ENCODE measurements at regions not wholly inside any gene's neighbourhood (a gene's known extent, or its start where the extent isn't known, plus 50 kb on each side); places are given as distances from the start of the nearest gene placed in this dataset.
A peak's percentile ranks its signal among the peaks of the same experiment; 100 is the strongest.

DNA sequence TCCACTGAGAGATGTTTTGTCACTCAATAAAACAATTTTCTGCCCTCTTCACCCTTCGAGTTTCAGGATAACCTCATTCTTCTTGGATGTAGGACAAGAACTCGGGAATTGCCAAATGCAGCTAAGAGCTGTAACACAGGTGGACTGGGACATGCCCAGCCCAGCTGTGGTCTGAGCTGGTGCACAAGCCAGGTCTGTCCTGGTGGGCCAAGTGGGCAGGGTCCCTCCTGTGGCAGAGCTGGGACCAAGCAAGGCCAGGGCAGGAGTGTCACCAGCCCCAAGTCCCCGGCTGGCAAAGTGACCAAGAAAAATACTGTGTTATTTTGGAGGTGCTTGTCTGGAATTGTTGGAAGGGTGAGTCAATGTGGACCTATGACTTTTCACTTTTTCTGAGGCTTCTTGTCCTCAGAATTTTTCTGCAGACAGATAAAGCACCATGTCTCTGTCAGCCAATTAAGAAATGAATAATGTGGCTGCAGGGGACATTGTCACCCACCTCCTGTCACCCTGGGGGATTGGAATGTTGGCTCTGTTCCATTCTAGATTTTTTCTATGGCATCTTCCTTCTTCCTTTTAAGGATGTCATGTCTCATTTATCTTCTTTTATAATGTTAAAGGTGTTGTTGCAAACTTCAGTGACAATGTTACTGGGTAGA, 645.2 kb upstream of the EPHA6 start:
- no peak for DNase-seq (ENCODE audit: low spot score)

DNA sequence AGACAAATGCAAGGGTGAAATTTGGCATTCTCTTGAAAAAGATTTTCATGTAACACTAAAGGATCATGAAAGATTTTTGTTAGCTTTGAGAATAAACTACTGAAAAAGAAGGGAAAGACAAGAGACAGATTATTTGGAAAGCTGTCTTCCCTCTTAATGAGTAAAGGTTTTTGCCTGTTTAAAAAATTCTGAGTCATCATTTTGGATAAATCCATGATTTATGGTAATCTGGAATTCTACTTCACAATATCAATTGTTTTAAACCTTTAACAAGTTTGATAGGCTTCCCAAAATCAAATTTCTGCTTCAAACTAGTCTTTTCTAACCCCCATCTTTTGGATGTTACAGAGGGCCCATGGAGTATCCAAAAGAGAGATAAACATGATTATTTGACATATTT, 641.5 kb upstream of the EPHA6 start:
- DNase-seq (ENCODE audit: low spot score), result no peak

DNA sequence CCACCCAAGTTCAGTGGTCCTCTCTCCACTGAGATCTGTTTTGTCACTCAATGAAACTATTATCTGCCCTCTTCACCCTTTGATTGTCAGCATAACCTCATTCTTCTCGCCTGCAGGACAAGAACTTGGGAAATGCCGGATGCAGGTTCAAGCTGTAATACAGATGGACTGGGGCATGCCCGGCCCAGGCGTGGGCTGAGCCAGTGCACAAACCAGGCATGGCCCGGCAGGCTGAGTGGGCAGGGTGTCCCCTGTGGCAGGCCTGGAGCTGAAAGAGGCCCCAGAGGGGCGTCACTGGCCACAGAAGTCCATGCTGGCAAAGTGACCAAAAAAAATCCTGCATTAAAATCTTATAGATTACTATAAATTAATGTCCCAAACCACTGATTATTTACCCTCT, 638.9 kb upstream of the EPHA6 start:
- DNase-seq (ENCODE audit: low spot score), result no peak

DNA sequence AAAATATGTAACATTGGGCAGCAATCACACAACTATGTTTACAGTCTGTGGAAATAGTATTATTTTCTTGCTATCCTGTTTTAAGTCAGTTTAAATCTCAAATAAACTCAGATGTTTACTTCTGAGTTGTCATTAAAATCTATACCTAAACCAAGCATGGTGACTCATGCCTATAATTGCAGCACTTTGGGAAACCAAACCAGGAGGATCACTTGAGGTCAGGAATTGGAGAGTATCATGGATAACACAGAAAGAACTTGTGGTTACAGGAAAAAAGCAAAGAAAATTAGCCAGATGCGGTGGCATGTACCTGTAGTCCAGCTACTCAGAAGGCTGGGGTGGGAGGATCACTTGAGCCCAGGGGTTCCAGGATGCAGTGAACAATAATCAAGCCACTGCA, 631.6 kb upstream of the EPHA6 start:
- DNase-seq (ENCODE audit: low spot score), result no peak

DNA sequence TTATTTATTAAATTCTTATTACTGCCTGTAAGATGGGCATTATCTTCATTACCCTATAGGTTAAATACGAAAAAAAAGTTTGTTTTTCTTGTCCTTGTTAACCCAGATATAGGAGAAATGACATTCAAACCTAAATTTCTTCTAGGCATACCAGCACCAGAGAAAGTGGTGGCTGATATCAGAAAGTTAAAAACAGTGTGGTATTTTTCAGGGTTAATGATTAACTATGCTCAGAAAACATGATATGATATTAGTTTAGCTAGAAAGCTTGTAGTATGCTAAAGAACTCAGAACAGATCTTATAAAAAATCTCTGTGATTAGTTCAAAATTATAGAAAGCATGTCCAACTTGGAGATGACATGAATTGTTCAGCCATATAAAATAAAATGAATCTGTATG, 630.5 kb upstream of the EPHA6 start:
- DNase-seq (ENCODE audit: low spot score), result no peak

DNA sequence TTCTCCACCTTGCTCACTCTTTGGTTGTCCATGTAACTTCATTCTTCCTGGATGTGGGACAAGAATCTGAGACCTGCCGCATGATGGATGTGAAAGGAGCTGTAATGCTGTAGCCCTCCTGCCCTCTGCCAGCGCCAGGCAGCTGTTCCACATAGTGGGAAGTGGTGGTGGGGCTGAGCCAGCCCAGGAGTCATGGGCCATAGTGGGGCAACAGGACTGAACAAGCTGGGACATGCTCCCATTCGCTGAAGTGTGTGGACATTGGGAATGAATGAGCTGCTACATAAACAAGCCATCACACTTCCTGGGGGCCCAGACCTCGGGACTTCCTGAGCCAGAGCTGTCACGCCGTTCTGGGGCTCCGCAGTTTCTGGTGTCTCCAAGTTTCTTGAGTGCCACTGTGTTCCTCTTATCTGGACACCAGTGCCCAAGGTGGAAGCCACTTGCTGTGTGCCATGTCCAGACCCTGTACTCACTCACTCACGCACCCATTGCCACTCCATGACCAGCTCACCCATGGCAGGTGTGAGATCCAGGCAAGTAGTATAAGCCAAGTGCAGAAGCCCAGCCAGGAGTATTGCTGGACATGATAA, 624.3 kb upstream of the EPHA6 start:
- DNase-seq (ENCODE audit: low spot score), result no peak

DNA sequence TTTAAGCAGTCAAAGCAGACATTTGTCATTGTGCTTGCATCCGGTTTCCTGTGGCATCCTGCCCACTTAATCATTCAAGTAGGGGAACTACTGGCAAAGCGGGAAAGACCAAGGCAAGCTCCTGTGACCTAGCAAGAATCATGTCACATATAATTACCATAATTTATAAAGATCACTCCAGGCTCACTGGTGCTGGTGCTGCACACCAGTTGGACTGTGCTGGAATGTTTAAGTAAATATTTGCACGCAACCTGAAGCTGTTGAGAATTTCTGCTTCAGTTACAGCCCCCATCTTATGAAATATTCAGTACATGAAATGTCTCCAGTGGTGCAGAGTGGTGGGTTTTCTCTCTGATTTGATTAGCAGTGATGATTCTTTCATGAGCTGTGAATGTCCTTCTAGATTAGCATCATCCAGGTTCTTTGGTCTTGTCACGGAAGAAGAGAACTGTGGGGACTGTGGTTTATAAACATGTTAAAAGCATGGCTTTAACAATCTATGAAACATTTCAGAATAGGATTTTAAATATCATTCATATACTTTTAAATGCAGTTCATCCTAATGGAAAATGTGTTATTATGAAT, 621.3 kb upstream of the EPHA6 start:
- DNase-seq (ENCODE audit: low spot score), result no peak

DNA sequence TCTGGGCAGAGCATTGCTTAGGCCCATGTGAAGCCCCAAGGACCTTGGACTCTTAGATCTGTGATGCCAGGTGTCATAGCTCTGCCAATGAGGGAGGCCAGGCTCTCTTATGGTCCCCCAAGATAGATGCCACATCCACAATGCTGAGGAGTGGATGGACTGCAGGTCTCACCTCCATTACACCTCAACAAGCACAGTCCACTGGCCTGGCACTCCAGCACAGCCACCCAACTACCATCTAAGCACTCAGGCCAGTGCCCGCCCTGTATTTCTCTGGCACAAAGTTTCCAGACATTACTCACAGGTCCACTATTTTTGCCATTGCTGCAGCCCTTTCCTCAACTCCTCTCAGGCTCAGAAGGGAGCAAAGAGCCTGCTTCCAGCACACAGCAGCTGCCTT, 613.5 kb upstream of the EPHA6 start:
- DNase-seq (ENCODE audit: low spot score), result no peak

DNA sequence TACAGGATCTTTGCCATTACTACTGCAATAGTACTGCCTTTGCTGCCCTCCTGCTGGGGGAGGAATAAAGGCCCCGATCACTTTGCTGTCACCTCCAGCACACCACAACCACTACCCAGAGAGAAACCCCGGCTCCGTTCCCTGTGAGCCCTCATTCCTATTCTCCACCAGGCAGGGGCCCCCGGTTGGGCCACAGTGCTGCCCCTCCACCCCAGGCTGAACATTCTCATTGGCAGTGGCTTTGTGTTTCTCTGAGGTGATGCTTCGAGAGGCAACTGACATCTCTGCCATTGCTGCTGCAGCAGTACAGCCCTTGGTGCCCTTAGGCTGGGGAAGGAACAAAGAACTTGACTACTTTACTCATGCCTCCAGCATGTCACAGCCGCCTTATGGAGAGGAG, 612.9 kb upstream of the EPHA6 start:
- DNase-seq (ENCODE audit: low spot score), result no peak

DNA sequence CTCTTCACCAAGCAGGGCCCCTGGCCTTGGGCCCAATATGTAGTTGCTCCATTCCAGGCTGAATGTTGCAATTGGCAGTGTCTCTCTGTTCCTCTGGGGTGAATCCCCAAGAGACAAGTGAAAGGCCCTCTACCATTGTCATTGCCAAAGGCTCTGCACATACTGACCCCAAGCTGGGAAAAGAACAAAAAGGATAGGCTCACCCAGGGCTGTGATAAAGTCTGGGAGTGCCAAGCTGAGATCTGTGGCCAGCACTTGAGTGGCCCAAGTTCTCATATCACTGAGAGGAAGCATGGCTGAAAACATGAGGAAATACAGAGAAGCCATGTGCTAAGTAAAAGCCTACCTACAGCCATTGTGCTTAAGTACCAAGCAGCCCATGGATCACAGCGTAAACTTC, 612.2 kb upstream of the EPHA6 start:
- no peak for DNase-seq (ENCODE audit: low spot score)

DNA sequence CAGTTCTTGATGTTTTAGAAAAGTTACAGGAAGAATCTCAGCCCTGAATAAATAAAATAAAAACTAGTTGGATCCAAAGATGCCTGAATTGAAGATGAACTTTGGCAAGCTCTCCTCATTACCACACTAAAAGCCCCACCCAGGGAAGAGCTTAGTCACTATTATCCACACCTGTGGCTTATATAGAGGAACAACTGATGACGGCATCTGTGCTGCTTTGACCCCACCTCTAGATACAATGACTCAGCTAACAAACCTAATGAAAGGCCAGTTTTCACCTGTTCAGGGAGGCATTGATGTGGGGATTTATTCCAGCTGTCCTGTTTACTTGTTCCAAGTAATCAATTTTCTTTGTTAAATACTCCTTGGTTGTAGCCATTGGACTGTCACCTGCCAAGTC, 604.7 kb upstream of the EPHA6 start:
- DNase-seq (ENCODE audit: low spot score), result no peak

DNA sequence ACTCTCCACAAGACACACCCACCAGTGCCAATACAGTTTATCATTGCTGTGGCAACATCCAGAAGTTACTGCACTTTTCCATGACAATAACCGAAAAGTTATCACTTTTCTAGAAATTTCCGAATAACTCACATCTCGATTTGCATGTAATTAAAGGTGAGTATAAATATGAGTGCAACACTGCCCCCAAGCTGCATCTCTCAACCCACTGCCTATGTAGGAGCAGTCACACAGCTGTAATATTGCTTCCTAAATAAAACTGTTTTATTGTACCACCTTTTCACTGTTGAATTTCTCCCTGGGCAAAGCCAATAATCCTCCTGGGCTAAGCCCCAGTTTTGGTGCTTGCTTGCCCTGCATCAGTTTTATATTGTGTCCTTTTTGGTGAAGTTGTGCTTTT, 601.0 kb upstream of the EPHA6 start:
- DNase-seq (ENCODE audit: low spot score), result no peak

DNA sequence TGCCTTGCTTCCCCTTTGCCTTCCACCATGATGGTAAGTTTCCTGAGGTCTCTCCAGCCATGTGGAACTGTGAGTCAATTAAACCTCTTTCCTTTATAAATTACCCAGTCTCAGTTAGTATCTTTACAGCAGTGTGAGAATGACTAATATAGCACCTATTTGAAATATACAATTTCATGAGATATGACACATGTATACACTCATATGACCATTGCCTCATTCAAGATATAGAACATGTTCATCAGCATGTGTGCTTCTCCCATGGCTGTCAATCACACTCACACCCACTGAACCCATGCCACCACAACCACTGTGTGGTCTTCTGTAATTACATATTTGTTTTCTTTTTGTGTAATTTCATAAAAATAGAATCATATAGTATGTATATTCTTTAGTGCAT, 599.5 kb upstream of the EPHA6 start:
- no peak for DNase-seq (ENCODE audit: low spot score)

DNA sequence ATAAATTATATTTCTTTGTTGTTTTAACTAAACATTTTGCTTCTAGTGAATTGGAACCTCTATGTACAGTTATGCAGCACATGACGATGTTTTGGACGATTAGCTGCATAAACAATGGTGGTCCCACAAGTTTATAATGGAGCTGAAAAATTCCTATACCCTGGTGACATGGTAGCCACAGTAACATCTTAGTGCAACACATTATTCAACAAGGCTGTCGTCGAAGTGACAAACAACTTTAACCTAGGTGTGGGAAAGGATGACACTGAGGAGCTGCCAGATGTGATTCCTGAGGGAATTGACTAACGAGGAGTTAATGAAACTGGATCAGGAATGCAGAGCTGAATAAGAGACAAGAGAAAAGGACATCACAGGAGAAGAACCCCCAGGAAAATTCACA, 588.9 kb upstream of the EPHA6 start:
- DNase-seq (ENCODE audit: low spot score), result no peak

DNA sequence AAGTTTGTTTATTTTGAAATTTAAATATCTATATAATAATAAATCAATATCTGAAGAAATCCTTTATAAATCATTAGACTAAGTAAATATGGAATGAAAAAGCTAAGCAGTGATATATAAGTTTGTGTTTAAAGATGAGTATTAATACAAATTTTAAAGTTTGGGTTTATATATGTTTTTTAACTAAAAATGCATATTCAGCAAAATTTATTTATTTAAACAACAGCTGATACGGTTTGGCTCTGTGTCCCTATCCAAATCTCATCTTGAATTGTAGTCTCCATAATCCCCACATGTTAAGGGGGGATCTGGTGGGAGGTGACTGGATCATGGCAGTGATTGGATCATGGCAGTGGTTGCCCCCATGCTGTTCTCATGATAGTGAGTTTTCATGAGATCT, 580.7 kb upstream of the EPHA6 start:
- DNase-seq (ENCODE audit: low spot score), result no peak

DNA sequence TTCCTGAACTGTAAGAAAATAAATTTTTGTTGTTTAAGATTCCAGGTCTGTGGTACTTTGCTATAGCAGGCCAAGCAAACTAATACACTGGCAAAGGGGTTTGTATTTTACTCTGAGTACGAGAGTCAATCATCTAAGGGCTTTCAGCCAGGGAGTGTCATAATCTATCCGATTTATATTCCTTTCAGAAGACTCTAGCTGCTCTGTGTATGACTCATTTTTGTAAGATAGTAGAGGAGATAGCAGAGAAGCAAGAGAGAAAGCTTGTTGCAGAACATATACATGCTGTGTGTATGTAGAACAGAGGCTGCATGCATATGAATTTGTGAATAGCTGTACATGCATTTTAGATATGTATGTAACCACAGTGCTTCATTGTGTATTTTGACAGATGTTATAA, 577.9 kb upstream of the EPHA6 start:
- DNase-seq (ENCODE audit: low spot score), result no peak

DNA sequence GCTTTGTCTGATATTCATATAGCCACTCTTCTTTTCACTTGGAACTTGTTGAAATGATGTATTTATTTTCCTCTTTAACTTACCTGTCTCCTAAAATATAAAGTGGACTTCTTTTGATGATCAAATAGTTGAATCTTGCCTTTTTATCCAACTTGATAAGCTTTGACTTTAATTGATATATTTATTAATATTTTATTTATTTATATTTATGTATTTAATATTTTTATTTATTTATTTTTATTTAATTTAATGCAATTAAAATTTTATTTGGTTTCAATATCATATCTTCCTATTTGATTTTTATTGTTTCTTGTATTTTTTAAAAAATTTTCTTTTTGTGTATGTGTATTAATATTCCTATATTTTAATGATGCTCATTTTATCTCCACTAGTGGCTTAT, 555.1 kb upstream of the EPHA6 start:
- no peak for DNase-seq (ENCODE audit: low spot score)

DNA sequence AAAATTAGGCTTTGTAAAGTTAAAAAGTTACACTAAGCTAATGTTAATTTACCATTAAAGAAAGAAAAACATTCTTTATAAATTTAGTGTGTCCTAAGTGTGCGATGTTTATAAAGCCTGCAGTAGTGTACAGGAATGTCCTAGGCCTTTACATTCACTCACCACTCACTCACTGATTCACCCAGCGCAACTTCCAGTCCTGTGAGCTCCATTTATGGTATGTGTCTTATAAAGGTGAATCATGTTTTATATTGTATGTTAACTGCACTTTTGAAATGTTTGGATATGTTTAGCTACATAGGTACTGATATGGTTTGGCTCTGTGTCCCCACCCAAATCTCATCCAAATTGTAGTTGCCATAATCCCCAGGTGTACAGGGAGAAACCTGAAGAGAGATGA, 549.7 kb upstream of the EPHA6 start:
- no peak for DNase-seq (ENCODE audit: low spot score)

DNA sequence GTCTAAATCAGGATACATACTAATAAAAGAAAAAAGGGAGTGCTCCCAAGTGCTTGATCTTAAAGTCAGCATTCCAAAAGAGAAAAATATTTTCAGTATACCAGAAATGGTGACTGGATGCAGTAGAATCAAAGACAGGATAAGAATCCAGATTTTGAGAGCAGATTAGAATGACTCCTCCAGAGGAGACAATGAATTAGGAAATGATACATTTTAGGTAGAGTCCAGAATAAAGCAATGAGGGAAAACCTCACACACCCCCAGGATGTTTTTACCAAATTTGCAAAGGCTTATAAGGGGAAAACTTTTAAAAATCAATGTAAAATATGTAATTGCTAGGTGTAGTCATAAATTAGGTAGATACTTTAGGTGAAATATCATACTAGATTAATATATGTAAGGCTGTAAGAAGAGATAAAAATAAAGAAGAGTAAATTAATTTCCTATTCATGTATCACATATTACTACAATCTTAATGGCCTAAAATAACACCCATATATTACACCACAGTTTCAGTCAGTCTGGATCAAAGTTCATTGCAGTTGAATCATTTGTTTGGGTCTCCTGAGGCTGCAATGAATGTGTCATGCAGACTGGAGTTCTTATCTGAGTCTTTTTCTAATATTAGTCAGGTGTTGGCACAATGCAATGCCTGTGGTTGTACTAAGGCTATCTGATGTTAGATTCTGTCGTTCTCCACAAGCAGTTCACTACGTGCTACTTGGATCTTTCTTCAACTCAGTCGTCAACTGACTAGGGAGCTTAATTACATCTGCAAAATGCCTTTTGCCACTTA, 547.8 kb upstream of the EPHA6 start:
- DNase-seq (ENCODE audit: low spot score), result peak; percentile 31

DNA sequence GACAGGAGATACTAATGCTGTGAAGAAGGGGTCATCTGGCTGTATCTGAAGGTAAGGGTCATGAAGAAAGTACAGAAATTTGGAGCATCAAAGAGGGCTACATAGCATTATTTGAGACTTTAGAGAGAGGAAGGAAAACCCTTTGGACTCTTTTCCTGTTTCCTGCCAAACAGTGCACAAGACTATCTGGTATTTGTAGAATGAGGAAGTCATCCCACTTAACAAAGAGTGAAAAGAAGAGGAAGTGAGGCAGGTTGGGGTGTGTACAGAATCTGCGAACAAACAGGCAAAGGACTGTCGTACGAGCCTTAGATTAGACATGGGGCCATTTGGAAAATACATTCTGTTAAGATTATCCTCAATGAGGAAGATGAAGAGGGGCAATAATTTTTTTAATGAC, 546.8 kb upstream of the EPHA6 start:
- no peak for DNase-seq (ENCODE audit: low spot score)

DNA sequence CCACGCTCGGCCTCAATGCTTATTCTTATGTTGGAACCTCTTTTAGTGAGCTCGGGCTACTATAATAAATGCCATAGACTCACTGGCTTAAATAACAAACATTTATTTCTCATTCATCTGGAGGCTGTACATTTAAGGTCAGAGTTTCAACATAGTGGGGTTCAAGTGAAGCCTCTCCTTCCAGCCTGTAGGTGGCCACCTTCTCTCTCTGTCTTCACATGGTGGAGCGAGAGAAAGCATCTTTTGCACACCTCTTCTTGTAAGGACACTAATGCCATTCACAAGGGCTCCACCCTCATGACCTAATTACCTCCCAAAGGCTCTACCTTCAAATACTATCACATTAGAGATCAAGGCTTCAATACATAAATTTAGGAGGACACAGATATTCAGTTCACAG, 520.3 kb upstream of the EPHA6 start:
- no peak for DNase-seq (ENCODE audit: low spot score)

DNA sequence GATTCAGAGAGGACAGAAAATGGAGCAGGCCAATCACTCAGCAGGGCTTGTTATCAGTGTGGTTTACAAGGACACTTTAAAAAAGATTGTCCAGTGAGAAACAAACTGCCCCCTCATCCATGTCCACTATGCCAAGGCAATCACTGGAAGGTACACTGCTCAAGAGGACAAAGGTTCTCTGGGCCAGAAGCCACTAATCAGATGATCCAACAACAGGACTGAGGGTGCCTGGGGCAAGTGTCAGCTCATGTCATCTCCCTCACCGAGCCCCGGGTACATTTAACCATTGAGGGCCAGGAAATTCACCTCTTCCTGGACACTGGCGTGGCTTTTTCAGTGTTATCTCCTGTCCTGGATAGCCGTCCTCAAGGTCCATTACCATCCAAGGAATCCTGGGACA, 513.7 kb upstream of the EPHA6 start:
- no peak for DNase-seq (ENCODE audit: low spot score)

DNA sequence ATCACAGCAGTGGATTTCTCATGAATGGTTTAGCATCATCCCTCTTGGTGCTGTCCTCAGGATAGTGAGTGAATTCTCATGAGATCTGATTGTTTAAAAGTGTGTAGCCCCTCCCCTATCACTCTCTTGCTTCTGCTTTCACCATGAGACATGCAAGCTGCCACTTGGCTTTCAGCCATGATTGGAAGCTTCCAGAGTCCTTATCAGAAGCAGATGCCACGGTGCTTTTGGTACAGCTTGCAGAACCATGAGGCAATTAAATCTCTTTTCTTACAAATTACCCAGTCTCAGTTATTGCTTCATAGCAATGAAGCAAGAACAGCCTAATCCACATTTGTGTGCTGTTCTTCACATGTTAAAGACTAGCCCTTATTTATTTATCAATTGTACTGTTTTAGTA, 495.2 kb upstream of the EPHA6 start:
- no peak for DNase-seq (ENCODE audit: low spot score)

Data from HuH-7 (cell line).